ENCODE measurements at regions not wholly inside any gene's neighbourhood (a gene's known extent, or its start where the extent isn't known, plus 50 kb on each side); places are given as distances from the start of the nearest gene placed in this dataset.
"Not testable (repeated sequence)": the region's sequence is repeated elsewhere in the genome, so short reads cannot be mapped to it uniquely, and the experiment has no call there.

GRCh38 chr7:67631476-67631875, 634.8 kb downstream of the TYW1 start:
- no peak for DNase-seq (ENCODE audit: low read depth)
- no peak overlapping the region for H3K4me3 ChIP-seq (replicated peaks; ENCODE audit: low read depth, low read length)
- TF ChIP-seq, protein P1, sequence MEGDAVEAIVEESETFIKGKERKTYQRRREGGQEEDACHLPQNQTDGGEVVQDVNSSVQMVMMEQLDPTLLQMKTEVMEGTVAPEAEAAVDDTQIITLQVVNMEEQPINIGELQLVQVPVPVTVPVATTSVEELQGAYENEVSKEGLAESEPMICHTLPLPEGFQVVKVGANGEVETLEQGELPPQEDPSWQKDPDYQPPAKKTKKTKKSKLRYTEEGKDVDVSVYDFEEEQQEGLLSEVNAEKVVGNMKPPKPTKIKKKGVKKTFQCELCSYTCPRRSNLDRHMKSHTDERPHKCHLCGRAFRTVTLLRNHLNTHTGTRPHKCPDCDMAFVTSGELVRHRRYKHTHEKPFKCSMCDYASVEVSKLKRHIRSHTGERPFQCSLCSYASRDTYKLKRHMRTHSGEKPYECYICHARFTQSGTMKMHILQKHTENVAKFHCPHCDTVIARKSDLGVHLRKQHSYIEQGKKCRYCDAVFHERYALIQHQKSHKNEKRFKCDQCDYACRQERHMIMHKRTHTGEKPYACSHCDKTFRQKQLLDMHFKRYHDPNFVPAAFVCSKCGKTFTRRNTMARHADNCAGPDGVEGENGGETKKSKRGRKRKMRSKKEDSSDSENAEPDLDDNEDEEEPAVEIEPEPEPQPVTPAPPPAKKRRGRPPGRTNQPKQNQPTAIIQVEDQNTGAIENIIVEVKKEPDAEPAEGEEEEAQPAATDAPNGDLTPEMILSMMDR (IDR thresholded peaks at IDR 0.05; ENCODE audit: low read length, missing control alignments): no peak

DNA sequence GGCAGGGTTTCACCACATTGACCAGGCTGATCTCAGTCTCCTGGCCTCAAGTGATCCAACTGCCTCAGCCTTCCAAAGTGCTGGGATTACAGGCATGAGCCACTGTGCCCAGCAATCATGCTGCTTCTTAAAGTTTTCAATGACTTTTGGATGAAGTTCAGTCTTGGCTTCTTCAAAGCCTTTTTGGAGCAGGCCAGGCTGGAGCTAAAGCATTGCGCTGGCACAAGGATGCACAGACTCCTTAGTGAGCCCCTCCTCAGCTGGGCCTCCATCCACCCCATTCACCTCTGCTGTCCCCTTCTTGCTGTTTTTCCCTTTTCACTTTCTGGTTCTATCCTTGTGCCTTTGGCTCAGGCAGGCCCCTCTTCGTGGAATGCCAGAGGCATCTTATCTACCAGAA, 638.6 kb downstream of the TYW1 start:
- DNase-seq (ENCODE audit: low read depth): no peak
- no peak overlapping the region for H3K4me3 ChIP-seq (replicated peaks; ENCODE audit: low read depth, low read length)
- TF ChIP-seq, protein P1 (IDR thresholded peaks at IDR 0.05; ENCODE audit: low read length, missing control alignments): no peak

DNA sequence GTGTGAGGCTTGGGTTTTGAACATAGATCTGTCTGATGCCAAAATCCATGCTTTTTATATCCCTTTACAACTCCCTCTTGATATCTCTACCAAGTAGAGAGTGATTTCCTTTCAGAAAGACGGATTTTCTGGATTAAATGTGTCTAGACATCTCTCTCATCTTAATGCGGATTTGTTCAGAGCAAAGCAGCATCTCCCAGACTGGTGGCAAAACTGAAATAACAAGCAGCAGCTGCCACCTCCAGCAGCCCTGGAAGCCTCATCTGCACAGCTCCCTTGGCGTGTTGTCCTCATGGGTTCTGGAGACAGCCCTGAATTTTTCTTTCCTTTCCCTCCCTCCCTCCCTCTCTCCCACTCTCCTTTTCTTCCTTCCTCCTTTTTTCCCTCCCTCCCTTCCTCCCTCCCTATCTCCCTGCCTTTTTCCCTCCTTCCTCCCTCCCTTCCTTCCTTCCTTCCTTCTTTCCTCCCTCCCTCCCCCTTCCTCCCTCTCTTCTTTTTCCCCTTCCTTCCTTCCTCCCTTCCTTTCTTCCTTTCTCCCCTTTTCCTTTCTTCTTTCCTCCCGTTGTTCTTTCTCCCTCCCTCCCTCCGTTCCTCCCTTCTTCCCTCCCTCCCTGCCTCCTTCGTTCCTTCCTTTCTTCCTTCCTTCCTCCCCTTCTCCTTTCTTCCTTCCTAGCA, 639.9 kb downstream of the TYW1 start:
- TF ChIP-seq, protein P1 (IDR thresholded peaks at IDR 0.05; ENCODE audit: low read length, missing control alignments): no peak
- no peak overlapping the region for H3K4me3 ChIP-seq (replicated peaks; ENCODE audit: low read depth, low read length)
- DNase-seq (ENCODE audit: low read depth): no peak

DNA sequence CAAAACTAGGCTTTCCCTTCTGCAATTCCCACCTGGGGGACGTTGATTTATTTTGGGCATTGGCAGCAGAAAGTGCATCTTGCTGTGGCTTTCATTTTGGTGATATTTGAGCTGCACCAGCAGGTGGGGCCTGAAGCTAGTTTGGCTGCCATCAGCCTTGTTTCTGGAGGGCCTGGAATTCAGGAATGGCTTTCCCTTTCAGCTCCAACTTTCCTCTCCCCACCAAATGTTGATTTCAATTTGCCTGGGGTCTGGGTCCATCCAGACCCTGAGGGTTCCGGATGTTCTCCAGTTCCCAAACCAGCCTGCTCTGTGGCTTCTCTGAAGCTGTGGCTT, 640.4 kb downstream of the TYW1 start:
- H3K4me3 ChIP-seq (replicated peaks; ENCODE audit: low read depth, low read length): no peak overlapping the region
- TF ChIP-seq, protein P1 (IDR thresholded peaks at IDR 0.05; ENCODE audit: low read length, missing control alignments): no peak
- DNase-seq (ENCODE audit: low read depth): no peak

DNA sequence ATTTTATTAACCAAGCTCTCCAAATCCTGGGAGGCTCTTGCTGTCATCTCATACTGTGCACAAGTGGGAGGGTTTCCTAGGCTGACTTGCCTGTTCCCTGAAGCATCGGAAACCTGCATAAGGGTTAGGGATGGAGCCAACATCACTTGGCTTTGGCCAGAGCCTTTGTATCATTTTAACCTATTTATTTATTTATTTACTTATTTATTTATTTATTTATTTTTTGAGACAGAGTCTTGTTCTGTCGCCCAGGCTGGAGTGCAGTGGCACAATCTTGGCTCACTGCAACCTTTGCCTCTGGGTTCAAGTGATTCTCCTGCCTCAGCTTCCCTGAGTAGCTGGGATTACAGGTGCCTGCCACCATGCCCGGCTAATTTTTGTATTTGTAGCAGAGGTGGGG, 645.9 kb downstream of the TYW1 start:
- not testable (repeated sequence) for H3K4me3 ChIP-seq (replicated peaks; ENCODE audit: low read depth, low read length); DNase-seq (ENCODE audit: low read depth)

GRCh38 chr7:67644151-67644550, 647.5 kb downstream of the TYW1 start:
- TF ChIP-seq, protein P1 (IDR thresholded peaks at IDR 0.05; ENCODE audit: low read length, missing control alignments): no peak
- DNase-seq (ENCODE audit: low read depth): no peak
- no peak overlapping the region for H3K4me3 ChIP-seq (replicated peaks; ENCODE audit: low read depth, low read length)

DNA sequence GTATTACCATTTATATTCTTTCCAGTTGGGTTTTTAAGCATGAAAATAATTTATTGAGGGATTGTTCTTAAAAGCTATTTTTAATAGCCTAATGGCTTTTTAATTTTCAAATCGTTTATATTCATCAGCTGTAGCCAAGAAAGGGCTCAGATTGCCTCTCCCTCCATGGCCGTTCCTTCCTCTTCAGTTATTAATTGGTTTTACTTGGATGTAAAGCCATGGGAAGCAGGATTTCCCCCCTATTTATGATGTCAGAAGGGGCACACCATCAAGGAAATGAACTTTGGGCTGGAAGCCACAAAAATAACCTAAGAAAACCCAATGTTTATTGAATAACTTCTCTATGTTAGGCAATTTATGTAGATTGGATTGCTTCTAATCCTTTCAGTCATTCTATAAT, 656.3 kb downstream of the TYW1 start:
- TF ChIP-seq, protein P1 (IDR thresholded peaks at IDR 0.05; ENCODE audit: low read length, missing control alignments): no peak
- DNase-seq (ENCODE audit: low read depth): no peak

More for the DNA sequence above, 656.3 kb downstream of the TYW1 start:
- H3K4me3 ChIP-seq (replicated peaks; ENCODE audit: low read depth, low read length): no peak overlapping the region
